Amniotic stem cell (primary cell): ENCODE measurements at regions not wholly inside any gene's neighbourhood (a gene's known extent, or its start where the extent isn't known, plus 50 kb on each side); places are given as distances from the start of the nearest gene placed in this dataset.

Experiments used
- DNase-seq: peaks from one replicate; lab custom pipeline; 2025; lab: John Stamatoyannopoulos, UW

GRCh38 chr13:29996316-29996715, 145.9 kb upstream of the UBL3 start:
- DNase-seq: no peak

GRCh38 chr13:29994911-29995595, 144.6 kb upstream of the UBL3 start:
- DNase-seq: no peak

DNA sequence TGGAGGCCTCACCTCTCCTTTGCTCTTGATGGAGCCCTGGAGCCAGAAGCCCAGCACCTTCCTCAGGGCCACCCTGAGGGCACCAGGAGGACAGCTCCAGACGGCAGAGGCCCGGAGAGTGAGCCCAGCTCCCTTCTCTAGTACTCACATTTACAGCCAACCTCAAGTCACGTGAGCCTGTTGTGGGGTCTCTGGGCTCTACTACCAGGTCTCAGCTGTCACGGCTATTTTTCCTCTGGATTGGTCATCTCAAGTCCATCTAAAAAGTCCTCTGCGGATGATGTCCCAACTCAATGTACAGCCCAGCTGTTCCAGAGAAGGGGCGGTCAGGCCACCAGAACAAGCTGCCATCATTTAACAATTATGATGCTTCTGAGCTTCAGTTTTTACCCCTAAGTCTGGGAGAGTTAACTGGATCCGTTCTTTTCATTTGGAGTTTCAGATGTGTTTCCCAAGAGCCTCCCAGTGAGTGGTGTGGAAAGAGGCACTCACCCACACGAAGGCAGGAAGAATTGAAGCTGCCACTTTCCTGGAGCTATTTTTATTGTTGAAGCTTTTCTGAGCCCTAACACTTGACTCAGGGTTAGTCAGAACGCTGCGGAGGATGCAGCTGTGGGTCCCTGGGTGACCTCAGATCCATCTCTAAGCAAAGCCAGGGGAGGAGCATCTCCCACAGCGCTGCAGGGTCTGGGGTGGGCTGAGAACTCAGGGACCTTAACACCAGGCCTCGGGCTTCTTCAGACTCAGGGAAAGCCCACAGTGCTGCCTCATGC, 143.5 kb upstream of the UBL3 start:
- DNase-seq: peak; percentile 6

GRCh38 chr13:29993196-29993595, 142.8 kb upstream of the UBL3 start:
- no peak for DNase-seq

GRCh38 chr13:29991343-29991742, 140.9 kb upstream of the UBL3 start:
- DNase-seq: peak; percentile 32

DNA sequence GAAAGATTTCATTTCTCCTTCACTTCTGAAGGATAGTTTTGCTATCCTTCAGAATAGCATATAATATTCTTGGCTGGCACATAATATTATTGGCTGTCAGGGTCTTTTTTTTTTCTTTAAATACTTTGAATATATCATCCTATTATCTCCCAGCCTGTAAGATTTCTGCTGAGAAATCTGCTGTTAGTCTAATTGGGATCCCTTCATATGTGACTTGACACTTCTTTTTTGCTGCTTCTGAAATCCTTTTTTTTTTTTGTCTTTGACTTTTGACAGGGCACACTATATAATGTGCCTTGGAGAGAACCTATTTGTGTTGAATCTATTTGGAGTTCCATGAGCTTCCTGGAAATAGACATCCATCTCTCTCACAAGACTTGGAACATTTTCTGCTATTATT, 136.9 kb upstream of the UBL3 start:
- DNase-seq: no peak

DNA sequence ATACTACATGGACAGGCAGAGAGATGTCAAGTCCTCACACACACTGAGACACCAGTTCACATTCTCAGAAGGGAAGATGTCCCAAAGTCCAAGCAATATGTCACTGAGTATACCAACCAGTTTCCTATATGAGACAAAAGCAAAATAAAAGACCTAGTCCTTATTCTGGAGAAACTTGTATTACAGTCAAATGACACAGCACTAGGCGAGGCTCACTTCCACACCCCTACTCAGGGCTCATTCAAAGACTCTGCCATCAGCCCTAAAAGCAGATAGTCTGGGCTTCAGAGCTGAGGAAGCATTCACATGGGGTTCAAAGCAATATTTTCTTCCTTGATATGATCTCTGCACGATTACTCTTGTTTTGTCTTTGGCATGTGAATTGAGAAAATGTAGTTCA, 129.9 kb upstream of the UBL3 start:
- DNase-seq: no peak

DNA sequence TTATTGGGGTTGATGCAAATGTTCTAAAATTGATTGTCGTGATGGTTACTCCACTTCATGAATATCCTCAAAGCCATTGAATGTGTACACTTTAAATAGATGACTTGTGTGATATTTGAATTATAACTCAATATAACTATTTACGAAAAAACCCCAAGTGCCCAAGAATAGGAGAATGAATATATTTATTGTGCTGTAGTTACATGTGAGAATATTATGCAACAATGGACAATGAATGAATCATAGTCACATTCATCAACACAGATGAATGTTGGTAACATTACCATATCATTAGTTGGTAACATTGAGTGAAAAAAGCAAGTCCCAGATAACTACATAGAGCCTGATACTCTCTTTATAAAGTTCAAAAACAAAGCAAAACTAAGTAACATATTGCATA, 127.8 kb upstream of the UBL3 start:
- DNase-seq: no peak

DNA sequence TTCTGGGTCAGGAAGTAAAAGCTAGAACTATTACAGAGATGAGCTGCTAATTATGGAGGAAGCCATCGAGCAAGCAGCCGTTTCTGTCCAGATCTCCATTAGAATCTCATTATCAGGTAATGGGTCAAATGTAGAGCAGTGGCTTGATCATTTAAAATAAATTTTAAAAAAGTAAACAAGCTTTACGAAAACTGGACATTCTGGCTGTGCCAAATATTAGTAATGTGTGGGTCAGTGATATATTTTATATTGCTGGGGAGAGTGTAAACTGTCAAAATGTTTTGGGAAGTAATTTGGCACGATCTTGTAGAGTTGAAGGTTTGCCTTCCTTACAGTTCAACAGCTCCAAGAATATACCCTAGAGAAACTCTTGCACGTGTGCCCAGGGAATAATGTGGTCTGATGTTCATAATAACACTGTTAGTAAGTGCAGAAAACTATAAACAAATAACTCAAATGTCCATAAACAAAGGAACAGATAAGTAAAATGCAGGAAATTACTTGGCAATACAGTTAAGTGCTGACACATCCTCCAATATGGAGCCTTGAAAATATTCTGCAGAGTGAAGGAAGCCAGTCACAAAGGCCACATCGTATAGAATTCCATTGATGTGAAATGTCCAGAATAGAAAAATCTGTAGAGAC, 127.2 kb upstream of the UBL3 start:
- DNase-seq: no peak

GRCh38 chr13:29976535-29976934, 126.1 kb upstream of the UBL3 start:
- DNase-seq: no peak

DNA sequence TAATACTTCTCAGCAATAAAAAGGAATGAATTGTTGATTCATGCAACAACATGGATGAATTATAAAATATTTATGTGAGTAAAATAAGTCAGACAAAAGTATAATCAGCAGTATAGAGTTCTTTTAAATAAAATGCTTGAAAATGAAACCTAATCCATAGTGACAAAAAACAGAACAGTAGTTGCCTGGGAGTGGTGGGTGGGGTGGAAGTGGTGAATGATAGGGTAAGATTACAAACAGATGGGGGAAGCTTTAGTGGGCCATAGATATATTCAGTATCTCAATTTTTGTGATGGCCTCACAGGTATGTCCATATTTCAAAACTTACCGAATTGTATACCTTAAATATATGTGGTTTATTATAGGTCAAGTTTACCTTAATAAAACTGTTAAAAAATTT, 124.9 kb upstream of the UBL3 start:
- DNase-seq: no peak

- peak; percentile 49 for DNase-seq
These were observed 118.9 kb upstream of the UBL3 start for GRCh38 chr13:29969286-29969685.

DNA sequence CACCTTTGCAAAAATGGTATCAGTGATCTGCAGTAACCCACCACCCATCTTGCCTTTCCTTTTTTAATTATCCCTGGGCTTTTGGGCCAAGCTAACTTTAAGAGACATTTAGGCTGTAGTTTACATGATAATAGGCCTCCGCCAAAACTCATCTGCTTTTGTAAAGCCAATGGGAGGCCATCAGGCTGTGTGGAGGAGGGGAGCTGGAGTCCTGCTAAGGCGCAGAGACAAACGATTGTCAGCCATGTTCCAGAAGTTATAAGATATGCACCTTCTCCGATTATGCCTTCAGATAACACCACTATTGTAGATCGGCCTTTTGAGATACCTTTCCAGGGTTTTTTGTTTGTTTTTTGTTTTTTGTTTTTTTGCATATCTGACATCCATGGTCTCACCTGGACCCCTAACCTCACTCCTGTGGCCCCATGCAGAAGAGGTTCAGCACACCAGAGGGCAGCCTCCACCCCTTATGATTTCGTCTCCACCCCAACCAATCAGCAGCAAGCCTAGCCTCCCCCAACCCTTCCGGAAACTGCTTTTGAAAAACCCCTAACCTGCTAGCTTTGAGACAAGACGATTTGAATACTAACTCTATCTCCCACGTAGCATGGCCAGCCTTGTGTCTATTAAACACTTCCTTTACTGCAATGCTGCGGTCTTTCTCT, 113.9 kb upstream of the UBL3 start:
- no peak for DNase-seq

- no peak for DNase-seq
These were observed 112.7 kb upstream of the UBL3 start for GRCh38 chr13:29963089-29963488.

DNA sequence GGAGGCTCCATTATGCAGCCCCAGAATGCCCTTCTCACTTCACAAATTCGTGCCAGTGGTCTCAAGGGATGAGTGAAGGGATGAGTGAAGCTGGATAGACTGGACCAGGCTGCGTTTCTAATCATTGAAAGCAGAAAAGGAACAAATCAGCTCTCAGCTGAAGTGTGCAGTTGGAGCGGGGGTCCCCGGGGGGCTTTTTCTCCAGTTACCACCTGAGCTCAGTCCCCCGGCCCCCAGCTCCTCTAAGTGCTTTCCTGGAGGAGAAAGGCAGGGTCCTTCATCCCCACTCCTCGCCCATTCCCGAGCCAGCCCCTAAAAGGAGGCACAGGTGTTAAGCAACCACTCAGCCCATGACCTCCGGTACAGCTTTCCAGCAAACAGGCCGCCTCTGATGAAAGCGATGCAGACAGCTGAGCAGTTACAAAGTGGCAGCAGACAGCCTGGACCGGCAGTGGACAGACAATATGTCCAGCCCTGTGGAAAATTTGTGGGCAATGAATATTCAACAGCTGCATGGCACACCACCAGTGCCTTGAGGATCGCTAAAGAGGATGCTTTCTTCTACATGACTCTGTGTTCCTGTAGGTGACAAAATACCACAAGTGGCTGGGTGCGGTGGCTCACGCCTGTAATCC, 110.7 kb upstream of the UBL3 start:
- no peak for DNase-seq

DNA sequence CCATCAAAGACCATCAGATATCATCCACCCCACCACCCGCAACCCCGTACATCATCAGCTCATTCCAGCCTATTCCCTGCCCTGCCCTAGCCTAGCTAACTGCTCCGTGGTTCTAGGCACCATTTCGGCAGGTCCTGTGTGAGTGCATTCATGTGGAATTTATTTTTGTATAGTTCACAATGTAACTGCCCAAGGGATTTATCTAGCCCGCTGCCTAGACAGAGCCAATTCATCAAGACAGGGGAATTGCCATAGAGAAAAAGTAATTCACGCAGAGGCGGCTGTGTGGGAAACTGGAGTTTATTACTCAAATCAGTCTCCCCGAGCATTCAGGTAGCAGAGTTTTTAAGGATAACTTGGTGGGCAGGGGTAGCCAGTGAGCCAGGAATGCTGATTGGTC, 109.2 kb upstream of the UBL3 start:
- DNase-seq: no peak

DNA sequence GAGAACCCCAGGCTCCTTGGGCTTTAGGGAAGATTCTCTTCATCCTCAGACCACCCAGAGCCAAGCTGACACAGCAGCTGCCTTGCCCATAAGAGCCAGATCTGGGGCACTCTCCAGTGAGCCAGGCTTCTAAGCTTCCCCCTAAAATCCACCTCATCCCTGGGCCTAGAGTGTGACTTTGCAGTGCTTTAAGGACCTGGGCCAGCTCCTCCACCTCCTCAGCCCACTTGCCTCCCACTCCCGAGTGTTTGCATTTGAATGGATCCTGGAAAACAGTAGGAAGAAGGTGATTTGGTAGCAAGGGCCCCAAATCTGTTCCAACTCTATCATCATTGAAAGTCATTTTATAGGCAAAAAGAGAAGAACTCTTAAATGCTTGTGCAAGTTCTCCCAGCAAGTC, 108.7 kb upstream of the UBL3 start:
- DNase-seq: no peak

GRCh38 chr13:29958476-29958875, 108.1 kb upstream of the UBL3 start:
- DNase-seq: no peak

DNA sequence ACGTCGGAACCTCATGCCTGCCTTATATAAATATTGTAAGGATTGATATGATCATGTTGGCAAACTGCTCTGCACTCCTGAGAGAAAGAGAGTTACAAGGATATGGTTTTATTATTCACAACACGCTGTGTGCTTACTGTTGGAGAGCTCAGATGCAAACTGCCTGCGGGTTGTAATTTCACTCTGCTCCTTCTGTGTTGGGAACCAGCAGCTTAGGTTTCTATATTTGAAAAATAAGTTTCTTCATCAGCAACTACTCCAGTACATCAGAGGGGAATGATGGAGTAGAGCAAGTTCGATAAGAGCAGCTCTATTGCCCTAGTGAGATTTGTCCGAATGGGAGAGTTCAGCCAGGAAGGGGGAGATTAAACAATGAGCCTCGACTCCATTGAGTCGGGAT, 106.9 kb upstream of the UBL3 start:
- no peak for DNase-seq

GRCh38 chr13:29956853-29957252, 106.4 kb upstream of the UBL3 start:
- DNase-seq: no peak

GRCh38 chr13:29955137-29955650, 104.8 kb upstream of the UBL3 start:
- DNase-seq: no peak
